Parathyroid adenoma (tissue), 2 donors: ENCODE measurements at regions not wholly inside any gene's neighbourhood (a gene's known extent, or its start where the extent isn't known, plus 50 kb on each side); places are given as distances from the start of the nearest gene placed in this dataset.

Source experiments
- H2AFZ ChIP-seq: fragments of 300-600 bp; sonication (generic); one replicate; pipeline ENCODE4 v1.7.0; 2017; ENCODE audit warnings: antibody characterized with exemption, mild to moderate bottlenecking
- H3K27ac ChIP-seq: fragments of 300-600 bp; sonication (generic); one replicate; pipeline ENCODE4 v1.7.0; 2017
- H3K27me3 ChIP-seq: fragments of 300-600 bp; sonication (generic); one replicate; pipeline ENCODE4 v1.7.0; 2017; ENCODE audit warnings: low read length; ENCODE audit not compliant: control insufficient read depth, insufficient read depth
- H3K36me3 ChIP-seq: fragments of 300-600 bp; sonication (generic); one replicate; pipeline ENCODE4 v1.7.0; 2017; ENCODE audit warnings: low read length; ENCODE audit not compliant: control insufficient read depth, insufficient read depth
- H3K4me1 ChIP-seq: fragments of 300-600 bp; sonication (generic); one replicate; pipeline ENCODE4 v1.7.0; 2017; ENCODE audit warnings: control low read depth
- H3K4me2 ChIP-seq: fragments of 300-600 bp; sonication (generic); one replicate; pipeline ENCODE4 v1.7.0; 2017; ENCODE audit warnings: low read length
- H3K4me3 ChIP-seq: fragments of 300-600 bp; sonication (generic); one replicate; pipeline ENCODE4 v1.7.0; 2017; ENCODE audit warnings: low read depth, low read length
- H3K79me2 ChIP-seq: fragments of 300-600 bp; sonication (generic); one replicate; pipeline ENCODE4 v1.7.0; 2017; ENCODE audit warnings: control low read depth
- H3K9ac ChIP-seq: fragments of 300-600 bp; sonication (generic); one replicate; pipeline ENCODE4 v1.7.0; 2017; ENCODE audit warnings: mild to moderate bottlenecking
- H3K9me3 ChIP-seq: fragments of 300-600 bp; sonication (generic); one replicate; pipeline ENCODE4 v1.7.0; 2017; ENCODE audit warnings: low read length; ENCODE audit not compliant: control insufficient read depth
- TF ChIP-seq, protein P1 (sequence below): fragments of 300-600 bp; sonication (generic); IDR thresholded peaks from one replicate; pipeline ENCODE4 v1.7.0; 2017; ENCODE audit warnings: antibody characterized with exemption, mild to moderate bottlenecking
- donor health status: primary hyperparathyroidism.

DNA sequence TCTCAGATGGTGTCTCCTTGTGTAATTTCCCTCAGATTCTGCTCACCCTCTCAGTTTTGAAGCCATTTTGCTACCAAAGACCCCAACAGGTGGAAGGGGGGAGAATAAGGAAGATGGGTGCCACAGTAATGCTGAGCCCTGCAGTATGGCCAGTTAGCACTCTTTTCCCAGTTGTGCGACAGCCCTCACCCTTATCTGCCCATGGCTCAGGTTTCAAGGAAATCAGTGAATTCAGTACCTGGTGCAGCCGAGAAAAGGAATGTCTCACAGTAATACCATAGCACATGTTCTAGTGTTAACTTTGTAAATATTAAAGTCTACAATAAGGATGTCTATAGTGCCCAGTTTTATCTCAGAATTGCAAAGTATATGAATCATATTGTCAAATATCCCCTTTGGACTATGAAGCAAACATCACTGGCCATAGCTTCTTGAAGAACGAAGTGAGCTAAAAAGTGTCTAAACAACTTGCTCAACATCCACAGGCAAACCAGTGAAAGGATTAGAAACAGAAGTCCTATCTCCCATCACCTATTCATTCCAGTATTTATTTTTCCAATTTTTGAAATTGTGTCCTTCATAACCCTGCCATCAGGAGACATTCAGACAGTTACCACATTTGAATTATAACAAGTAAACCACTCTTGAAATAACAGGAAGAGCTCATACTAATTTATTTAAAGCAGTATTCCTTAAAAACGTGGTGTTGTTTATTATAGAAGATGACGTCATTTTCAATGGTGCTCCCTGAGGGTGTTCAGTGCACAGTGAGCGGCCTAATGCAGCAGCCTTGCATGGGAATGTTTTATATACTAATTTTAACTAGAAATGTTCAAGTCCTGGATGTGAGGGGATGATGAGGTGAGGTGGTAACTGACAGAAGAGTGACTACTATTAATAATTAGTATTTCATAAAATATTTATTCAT is 366.2 kb downstream of the TFAP2A start:
- no peaks in the 10 kb centered on the region for H3K79me2 ChIP-seq
- H3K4me2 ChIP-seq, result no peak overlapping the region
- H3K27ac ChIP-seq, result no peak overlapping the region
- H3K4me1 ChIP-seq, result no peaks in the 10 kb centered on the region
- H3K9ac ChIP-seq, result no peak overlapping the region
- no peaks in the 10 kb centered on the region for H3K27me3 ChIP-seq
- no peaks in the 10 kb centered on the region for H3K36me3 ChIP-seq
- no peaks in the 10 kb centered on the region for H3K9me3 ChIP-seq
- TF ChIP-seq, protein P1, sequence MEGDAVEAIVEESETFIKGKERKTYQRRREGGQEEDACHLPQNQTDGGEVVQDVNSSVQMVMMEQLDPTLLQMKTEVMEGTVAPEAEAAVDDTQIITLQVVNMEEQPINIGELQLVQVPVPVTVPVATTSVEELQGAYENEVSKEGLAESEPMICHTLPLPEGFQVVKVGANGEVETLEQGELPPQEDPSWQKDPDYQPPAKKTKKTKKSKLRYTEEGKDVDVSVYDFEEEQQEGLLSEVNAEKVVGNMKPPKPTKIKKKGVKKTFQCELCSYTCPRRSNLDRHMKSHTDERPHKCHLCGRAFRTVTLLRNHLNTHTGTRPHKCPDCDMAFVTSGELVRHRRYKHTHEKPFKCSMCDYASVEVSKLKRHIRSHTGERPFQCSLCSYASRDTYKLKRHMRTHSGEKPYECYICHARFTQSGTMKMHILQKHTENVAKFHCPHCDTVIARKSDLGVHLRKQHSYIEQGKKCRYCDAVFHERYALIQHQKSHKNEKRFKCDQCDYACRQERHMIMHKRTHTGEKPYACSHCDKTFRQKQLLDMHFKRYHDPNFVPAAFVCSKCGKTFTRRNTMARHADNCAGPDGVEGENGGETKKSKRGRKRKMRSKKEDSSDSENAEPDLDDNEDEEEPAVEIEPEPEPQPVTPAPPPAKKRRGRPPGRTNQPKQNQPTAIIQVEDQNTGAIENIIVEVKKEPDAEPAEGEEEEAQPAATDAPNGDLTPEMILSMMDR, result no peak
- H2AFZ ChIP-seq, result no peak overlapping the region
- no peak overlapping the region for H3K4me3 ChIP-seq

DNA sequence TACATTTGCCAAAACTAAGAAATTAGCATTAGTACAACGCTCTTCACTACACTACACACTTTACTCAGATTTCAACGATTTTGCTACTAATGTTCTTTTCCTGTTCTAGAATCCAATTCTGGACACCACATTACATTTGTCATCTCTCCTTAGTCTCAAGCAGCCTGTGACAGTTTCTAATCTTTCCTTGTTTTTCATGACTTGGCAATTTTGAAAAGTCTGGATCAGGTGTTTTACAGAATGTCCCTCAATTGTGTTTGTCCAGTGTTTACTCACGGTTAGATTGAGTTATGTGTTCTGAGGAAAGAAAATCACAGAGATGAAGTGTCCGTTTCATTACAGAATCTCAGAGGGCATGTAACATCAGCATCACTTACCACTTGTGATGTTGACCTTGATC is 372.6 kb downstream of the TFAP2A start:
- no peaks in the 10 kb centered on the region for H3K9me3 ChIP-seq
- no peak overlapping the region for H3K9ac ChIP-seq

DNA sequence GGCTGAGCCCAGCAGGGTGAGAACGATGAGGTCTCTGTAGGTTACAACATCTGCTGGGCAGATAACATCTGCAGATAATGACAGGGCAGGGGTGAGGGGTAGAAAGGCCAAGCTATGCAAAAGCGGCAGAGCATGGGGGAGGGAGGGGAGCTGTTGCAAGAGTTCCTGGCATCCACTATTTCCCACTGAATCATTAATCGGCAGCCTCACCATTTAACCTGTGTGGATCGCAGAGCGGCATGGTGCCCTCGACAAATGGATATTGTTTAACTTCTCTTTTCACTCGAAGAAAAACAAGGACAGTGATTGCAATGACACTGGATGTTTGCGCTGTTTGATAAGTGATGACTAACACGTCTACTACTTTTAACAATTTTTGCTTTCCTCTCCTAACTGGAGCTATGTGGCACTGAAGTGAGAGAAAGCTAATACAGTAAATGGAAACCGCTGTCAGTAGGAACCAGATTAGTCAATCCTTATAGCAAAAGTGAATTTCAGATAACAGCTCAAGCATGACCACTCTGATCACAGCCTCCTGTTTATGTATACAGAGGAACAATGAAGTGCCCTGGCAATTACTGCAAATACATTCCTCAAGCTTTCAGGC is 381.5 kb downstream of the TFAP2A start:
- H3K79me2 ChIP-seq, result no peaks in the 10 kb centered on the region
- H3K4me1 ChIP-seq, result no peaks in the 10 kb centered on the region
- no peak overlapping the region for H3K9ac ChIP-seq
- H3K27ac ChIP-seq, result no peak overlapping the region
- no peak overlapping the region for H3K4me3 ChIP-seq
- H2AFZ ChIP-seq, result no peak overlapping the region
- no peaks in the 10 kb centered on the region for H3K27me3 ChIP-seq
- H3K4me2 ChIP-seq, result no peak overlapping the region
- H3K9me3 ChIP-seq, result no peaks in the 10 kb centered on the region
- no peaks in the 10 kb centered on the region for H3K36me3 ChIP-seq
- TF ChIP-seq, protein P1, result no peak

More for the DNA sequence above, 372.6 kb downstream of the TFAP2A start:
- no peak overlapping the region for H2AFZ ChIP-seq
- H3K36me3 ChIP-seq, result no peaks in the 10 kb centered on the region
- no peaks in the 10 kb centered on the region for H3K4me1 ChIP-seq
- H3K4me2 ChIP-seq, result no peak overlapping the region
- H3K27ac ChIP-seq, result no peak overlapping the region
- TF ChIP-seq, protein P1, result no peak
- H3K4me3 ChIP-seq, result no peak overlapping the region
- no peaks in the 10 kb centered on the region for H3K27me3 ChIP-seq
- no peaks in the 10 kb centered on the region for H3K79me2 ChIP-seq

DNA sequence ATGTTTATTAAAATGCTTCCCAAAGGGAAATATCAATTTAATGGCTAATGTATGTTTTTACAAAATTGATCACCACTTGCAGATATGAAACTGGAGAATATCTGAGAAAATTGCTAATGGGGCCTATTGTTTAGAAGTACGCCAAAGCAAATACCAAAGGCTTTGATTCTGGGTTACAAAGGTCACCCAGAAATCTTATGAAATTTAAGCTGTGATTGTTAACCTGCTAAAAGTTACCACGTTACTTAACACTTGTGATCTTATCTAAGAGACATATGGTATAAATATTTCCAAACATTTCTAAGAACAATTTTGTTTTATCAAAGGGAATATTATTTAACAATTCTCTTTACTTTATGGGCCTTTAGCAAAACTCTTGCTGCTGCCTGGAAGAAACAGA is 383.3 kb downstream of the TFAP2A start:
- TF ChIP-seq, protein P1, result no peak
- H3K27ac ChIP-seq, result no peak overlapping the region
- no peak overlapping the region for H2AFZ ChIP-seq
- no peak overlapping the region for H3K4me2 ChIP-seq
- no peaks in the 10 kb centered on the region for H3K4me1 ChIP-seq
- no peaks in the 10 kb centered on the region for H3K36me3 ChIP-seq
- no peaks in the 10 kb centered on the region for H3K9me3 ChIP-seq
- H3K27me3 ChIP-seq, result no peaks in the 10 kb centered on the region
- H3K79me2 ChIP-seq, result no peaks in the 10 kb centered on the region
- no peak overlapping the region for H3K4me3 ChIP-seq
- H3K9ac ChIP-seq, result no peak overlapping the region
